ENCODE measurements at regions not wholly inside any gene's neighbourhood (a gene's known extent, or its start where the extent isn't known, plus 50 kb on each side); places are given as distances from the start of the nearest gene placed in this dataset.
"Not testable (repeated sequence)": the region's sequence is repeated elsewhere in the genome, so short reads cannot be mapped to it uniquely, and the experiment has no call there.

GRCh38 chr7:11221984-11222383, 248.3 kb downstream of the PHF14 start:
- DNase-seq: no peak

GRCh38 chr7:11224535-11224934, 250.9 kb downstream of the PHF14 start:
- DNase-seq: no peak

- DNase-seq: peak; percentile 31
Measured at GRCh38 chr7:11228515-11228914, 254.8 kb downstream of the PHF14 start.

DNA sequence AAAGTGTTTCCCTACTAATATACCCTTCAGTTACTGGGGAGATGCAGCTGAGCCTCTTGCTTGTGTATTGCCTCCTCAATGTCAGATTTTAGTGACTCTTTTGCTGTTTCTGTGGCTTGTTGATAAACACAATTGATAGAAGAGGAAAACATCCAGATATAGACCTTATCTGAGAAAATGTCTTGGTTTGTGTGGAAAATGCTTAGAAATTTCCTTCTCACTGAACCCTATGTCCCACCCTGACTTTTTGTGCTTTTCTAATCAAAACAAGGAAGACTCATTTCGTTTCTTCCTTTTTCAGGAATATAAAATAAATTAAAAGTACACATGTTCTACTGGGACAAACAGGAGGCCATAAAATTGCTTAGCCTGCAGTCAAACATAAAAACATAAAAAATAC, 257.5 kb downstream of the PHF14 start:
- no peak for DNase-seq

- peak; percentile 36 for DNase-seq
Measured at GRCh38 chr7:11232462-11232861, 258.8 kb downstream of the PHF14 start.

- no peak for DNase-seq
Measured at GRCh38 chr7:11233871-11234270, 260.2 kb downstream of the PHF14 start.

DNA sequence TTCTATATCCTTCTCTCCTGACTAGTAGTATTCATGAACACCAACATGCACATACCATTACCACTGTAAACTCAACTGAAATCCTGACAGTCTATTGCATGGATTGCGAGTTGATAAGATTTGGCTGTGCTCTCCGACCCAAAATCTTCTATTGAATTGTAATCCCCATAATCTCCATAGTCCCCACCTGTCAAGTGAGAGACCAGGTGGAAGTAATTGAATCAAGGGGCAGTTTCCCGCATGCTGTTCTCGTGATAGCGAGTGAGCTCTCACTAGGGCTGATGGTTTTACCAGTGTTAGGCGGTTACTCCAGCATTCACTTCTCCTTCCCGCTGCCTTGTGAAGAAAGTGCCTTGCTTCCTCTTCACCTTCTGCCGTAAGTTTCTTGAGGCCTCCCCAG, 261.8 kb downstream of the PHF14 start:
- no peak for DNase-seq

DNA sequence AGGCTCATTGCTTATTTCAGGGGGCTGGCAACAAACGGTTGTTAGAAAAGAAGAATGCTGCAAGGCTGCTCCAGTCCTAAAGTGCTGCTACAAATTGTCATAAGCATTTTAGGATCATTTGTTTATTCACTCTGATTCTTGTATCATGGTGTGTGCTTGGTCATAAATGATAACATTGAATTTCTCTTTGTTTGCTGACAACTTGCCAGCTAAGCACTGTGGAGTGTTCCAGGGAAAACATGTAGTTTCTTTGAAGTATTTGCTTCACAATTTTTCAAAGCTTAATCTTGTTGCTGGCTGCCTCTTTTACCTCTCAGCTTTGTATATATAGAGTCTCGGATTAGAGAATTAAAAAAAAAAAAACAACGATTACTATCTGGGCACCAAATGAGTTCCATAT, 263.0 kb downstream of the PHF14 start:
- DNase-seq: no peak

- no peak for DNase-seq
Measured at GRCh38 chr7:11237742-11238141, 264.1 kb downstream of the PHF14 start.

GRCh38 chr7:11239316-11239715, 265.6 kb downstream of the PHF14 start:
- peak; percentile 80 for DNase-seq

DNA sequence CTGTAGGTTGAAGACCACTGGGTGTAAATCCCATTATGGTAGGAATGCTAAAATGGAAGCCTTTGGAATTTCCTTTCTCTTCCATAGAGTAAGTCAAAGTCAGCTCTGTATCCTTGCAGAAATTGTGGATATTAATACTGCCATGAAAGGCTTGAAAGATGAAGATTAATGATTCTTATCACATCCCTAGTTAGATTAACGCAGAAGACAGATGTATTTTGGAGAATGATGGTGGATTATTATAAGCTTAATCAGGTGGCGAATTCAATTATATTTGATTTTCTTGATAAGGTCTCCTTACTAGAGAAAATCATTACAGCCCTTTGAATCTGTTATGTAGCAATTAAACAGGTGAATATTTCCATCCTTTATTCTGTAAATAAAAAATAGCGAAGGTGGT, 270.1 kb downstream of the PHF14 start:
- DNase-seq: no peak

- DNase-seq: no peak
Measured at GRCh38 chr7:11244149-11244548, 270.5 kb downstream of the PHF14 start.

DNA sequence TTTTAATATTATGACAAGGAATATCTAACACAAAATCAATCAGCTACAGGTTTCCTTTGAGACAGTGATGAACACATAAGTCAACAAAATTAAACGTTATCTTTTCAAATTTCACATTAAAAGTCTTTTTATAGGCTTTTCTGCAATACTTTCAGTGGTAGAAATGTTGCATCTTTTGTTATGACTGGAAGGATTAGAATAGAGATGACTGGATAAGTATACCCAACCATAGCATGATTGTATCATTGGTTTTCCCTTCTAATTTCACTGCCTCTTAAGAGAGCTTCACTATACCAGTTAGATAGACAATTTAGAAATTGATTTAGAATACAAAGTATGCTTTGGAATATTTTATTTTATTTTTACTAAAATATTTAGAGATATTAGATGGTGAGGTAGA, 273.9 kb downstream of the PHF14 start:
- no peak for DNase-seq

GRCh38 chr7:11251436-11251835, 277.8 kb downstream of the PHF14 start:
- DNase-seq: no peak

DNA sequence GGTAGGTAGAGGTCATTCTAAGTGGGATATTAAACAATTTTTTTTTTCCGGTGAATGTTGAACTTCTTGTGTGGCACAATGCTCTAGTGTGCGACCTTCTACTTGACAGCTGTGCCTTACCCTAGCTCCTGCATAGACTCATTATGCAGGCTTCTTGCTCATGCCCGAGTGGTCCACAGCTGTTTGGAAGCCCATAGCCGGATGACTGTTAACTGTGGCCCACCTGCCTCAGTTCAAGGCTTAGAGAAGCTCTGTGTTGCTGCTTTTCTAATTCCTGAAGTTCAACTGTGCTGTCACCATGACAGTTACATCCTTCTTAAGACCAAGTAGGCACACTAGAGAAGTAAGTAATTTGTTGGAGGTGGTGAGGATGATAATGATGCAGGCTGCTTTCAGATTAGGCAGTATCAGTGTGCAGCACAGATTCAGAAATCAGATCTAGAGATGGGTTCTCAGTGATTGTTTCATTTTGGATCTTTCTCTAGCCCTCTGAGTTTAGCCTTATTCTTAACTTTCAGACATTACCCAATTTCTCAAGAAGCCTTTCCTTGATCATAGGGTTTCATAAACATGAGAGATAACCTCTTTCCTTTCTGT, 278.4 kb downstream of the PHF14 start:
- no peak for DNase-seq

DNA sequence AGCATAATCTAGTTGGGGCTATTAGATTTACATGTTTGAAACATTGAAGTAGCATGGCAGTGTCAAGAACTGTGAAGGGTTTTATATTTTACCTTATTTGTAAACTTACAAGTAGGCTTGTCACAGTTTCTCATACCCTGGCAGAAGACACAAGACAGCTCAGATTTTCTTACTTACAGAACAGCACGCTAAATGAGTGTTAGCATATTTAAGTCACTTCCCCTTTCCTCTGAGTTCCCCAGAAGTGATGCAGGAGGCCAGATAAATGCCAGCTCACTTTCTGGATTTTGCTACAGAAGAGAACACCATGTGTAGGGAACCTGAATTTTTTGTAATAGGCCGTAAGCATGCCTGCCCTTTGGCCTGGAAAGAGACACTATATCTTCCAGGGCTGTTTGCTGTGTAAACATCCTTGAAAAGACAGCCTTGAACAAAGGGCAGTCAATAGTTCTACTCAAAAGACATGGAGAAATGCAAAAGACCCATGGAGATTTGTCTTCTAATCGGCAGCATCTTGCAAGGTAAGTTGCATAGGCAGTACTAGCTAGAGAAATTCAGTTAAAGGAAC, 279.1 kb downstream of the PHF14 start:
- DNase-seq: no peak

DNA sequence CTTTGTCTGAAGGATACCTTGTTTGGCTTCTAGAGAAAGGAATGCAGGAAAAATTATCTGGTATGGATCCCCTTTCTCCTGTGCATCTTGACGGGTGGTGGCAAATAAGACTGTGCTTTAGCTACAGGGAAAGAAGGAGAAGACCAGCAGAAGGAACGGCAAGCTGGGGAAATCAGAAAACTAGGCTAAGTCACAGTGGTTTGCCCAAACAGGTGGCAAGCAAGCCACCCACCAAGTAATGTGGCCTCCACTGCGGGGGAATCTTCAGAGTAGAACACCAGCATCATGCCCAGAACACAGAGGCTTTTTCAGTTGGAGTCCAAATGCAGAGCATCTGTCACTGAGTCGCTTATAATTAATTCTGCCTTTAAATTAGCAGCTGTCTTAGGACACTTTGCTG, 282.8 kb downstream of the PHF14 start:
- DNase-seq: no peak

DNA sequence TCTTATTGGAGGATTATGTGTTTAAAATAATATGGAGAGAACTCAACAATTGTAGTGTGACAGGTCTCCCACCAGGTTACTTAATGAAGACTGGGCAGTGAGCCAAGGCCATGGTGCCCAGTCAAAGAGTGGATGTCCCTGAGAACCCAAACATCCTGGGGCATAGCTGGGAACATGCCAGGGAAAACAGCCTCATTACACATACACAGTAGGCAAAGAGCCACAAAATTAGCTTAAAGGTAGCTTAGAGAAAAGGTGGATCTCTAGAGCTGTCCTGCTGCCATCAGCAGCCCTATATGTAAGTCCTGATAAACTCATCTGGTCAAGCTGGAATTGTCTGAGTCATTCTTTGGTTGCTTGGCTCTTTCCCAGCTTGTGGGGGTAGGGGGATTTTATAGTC, 287.8 kb downstream of the PHF14 start:
- no peak for DNase-seq

DNA sequence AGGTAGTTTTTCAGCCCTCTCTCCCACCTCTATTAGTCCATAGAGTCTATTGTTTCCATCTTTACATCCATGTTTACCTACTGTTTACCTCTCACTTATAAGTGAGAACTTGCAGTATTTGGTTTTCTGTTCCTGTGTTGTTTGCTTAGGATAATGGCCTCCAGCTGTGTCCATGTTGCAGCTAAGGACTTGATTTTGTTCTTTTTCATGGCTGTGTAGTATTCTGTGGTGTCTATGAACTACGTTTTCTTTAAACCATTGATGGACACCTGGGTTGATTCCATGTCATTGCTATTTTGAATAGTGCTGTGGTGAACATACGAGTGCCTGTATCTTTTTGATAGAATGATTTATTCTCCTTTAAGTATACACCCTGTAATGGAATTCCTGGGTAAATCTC, 292.4 kb downstream of the PHF14 start:
- DNase-seq: no peak

- DNase-seq: no peak
Measured at GRCh38 chr7:11272352-11272751, 298.7 kb downstream of the PHF14 start.

DNA sequence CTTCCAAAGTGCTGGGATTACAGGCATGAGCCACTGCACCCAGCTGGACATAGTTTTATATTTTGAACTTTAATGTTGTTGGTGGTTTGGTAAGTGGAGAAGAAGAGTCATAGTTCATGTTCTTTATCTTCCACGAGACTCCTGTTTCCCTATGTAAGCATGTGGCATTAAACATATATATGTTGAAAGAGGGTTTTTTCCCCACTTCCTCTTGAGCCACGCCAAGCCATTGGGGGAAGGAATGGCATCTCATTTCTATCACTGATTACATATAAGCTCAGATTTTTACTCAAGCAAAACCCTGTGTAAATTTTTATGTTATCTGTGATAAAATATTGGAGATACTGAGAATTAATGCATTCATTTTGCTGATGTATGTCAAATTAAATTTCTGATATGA, 300.4 kb downstream of the PHF14 start:
- DNase-seq: no peak

- no peak for DNase-seq
Measured at GRCh38 chr7:11281953-11282352, 308.3 kb downstream of the PHF14 start.

GRCh38 chr7:11283584-11283983, 309.9 kb downstream of the PHF14 start:
- DNase-seq: not testable (repeated sequence)

DNA sequence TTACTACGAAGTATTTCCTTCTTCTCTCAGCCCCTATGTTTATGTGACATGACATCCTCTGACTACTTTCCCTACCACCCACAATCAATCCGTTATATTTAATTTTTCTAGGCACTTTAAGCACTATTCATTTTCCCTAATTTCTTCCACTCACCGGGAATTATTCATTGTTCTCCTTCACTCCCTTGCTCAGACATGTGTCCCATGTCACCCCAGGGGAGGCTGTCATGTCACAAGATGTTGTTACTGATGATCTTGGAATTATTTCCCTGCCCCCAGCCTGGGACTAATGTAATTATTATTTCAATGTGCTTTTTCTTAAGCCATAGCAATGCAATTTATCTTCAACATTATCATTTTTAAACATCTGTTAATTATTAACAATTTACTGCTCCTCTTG, 317.2 kb downstream of the PHF14 start:
- DNase-seq: no peak

DNA sequence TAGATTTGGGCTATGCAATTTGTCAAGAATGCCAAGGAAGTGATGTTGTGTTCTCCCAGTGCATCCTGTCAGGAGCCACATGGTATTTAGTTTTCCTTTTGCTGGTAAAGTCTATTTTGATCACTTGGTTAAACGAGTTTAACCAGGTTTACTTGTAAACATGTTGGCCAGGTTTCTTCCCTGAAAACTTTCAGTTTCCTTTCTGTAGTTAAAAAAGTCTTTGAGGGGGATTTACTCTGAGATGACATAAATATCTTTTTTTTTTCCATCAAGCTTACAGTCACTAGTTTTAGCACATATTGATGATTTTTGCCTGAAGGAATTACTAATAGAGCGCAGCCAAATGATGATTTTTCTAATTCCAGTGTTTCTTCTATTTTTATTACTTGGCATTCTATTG, 320.5 kb downstream of the PHF14 start:
- no peak for DNase-seq

Data from fibroblast of skin of scalp (primary cell).